Erythroblast (primary cell): ENCODE measurements at regions not wholly inside any gene's neighbourhood (a gene's known extent, or its start where the extent isn't known, plus 50 kb on each side); places are given as distances from the start of the nearest gene placed in this dataset.
"Not testable (repeated sequence)": the region's sequence is repeated elsewhere in the genome, so short reads cannot be mapped to it uniquely, and the experiment has no call there.

Source experiments
- GATA1 ChIP-seq: IDR thresholded peaks from 2 replicates; pipeline ENCODE4 v1.6.1; 2011; ENCODE audit warnings: low read depth, mild to moderate bottlenecking, control low read depth, low read length, moderate library complexity
- POLR2A ChIP-seq: IDR thresholded peaks from 2 replicates; pipeline ENCODE4 v1.6.1; 2011; ENCODE audit warnings: mild to moderate bottlenecking, low read length

GRCh38 chr14:106626469-106626868 lies 1100.1 kb downstream of the TMEM121 start:
- not testable (repeated sequence) for TF ChIP-seq POLR2A, GATA1
